ENCODE measurements at regions not wholly inside any gene's neighbourhood (a gene's known extent, or its start where the extent isn't known, plus 50 kb on each side); places are given as distances from the start of the nearest gene placed in this dataset.

- H3K27me3 ChIP-seq (ENCODE audit: insufficient read depth, low read length), result no peaks in the 10 kb centered on the region
- H3K4me3 ChIP-seq (ENCODE audit: insufficient read depth, low read length), result no peak overlapping the region
- H3K4me1 ChIP-seq (ENCODE audit: insufficient read depth, low read length), result no peaks in the 10 kb centered on the region
- no peaks in the 10 kb centered on the region for H3K36me3 ChIP-seq (ENCODE audit: insufficient read depth, low read length)
- H3K9me3 ChIP-seq (ENCODE audit: low read depth, low read length), result no peaks in the 10 kb centered on the region
- no peaks in the 10 kb centered on the region for H3K79me2 ChIP-seq (ENCODE audit: insufficient read depth, low read length)
- peaks cover 2% of the 10 kb centered on the region for H4K20me1 ChIP-seq (ENCODE audit: insufficient read depth, low read length)
- no peak for DNase-seq (ENCODE audit: insufficient read length, low spot score, missing footprints)
- H3K4me2 ChIP-seq (ENCODE audit: insufficient read depth, low read length), result no peak overlapping the region
- no peak overlapping the region for H3K27ac ChIP-seq (ENCODE audit: low read depth, low read length)
- no peak overlapping the region for H2AFZ ChIP-seq (ENCODE audit: low read length)
- TF ChIP-seq, protein P1, sequence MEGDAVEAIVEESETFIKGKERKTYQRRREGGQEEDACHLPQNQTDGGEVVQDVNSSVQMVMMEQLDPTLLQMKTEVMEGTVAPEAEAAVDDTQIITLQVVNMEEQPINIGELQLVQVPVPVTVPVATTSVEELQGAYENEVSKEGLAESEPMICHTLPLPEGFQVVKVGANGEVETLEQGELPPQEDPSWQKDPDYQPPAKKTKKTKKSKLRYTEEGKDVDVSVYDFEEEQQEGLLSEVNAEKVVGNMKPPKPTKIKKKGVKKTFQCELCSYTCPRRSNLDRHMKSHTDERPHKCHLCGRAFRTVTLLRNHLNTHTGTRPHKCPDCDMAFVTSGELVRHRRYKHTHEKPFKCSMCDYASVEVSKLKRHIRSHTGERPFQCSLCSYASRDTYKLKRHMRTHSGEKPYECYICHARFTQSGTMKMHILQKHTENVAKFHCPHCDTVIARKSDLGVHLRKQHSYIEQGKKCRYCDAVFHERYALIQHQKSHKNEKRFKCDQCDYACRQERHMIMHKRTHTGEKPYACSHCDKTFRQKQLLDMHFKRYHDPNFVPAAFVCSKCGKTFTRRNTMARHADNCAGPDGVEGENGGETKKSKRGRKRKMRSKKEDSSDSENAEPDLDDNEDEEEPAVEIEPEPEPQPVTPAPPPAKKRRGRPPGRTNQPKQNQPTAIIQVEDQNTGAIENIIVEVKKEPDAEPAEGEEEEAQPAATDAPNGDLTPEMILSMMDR (IDR thresholded peaks at IDR 0.05; ENCODE audit: extremely low read depth, low read depth, low read length), result no peak
Measured at GRCh38 chr9:110006657-110007056, 201.3 kb downstream of the C9orf152 start.

GRCh38 chr9:110007477-110008270 is 200.3 kb downstream of the C9orf152 start:
- no peak overlapping the region for H3K4me3 ChIP-seq (ENCODE audit: insufficient read depth, low read length)

GRCh38 chr9:110008663-110009062 is 199.3 kb downstream of the C9orf152 start:
- no peak overlapping the region for H2AFZ ChIP-seq (ENCODE audit: low read length)
- DNase-seq (ENCODE audit: insufficient read length, low spot score, missing footprints), result no peak
- no peaks in the 10 kb centered on the region for H3K79me2 ChIP-seq (ENCODE audit: insufficient read depth, low read length)
- TF ChIP-seq, protein P1 (IDR thresholded peaks at IDR 0.05; ENCODE audit: extremely low read depth, low read depth, low read length), result no peak
- no peak overlapping the region for H3K4me3 ChIP-seq (ENCODE audit: insufficient read depth, low read length)
- H3K9me3 ChIP-seq (ENCODE audit: low read depth, low read length), result no peaks in the 10 kb centered on the region
- no peak overlapping the region for H3K4me2 ChIP-seq (ENCODE audit: insufficient read depth, low read length)
- H4K20me1 ChIP-seq (ENCODE audit: insufficient read depth, low read length), result peaks cover 2% of the 10 kb centered on the region
- H3K4me1 ChIP-seq (ENCODE audit: insufficient read depth, low read length), result no peaks in the 10 kb centered on the region
- H3K36me3 ChIP-seq (ENCODE audit: insufficient read depth, low read length), result no peaks in the 10 kb centered on the region
- H3K27ac ChIP-seq (ENCODE audit: low read depth, low read length), result no peak overlapping the region
- no peaks in the 10 kb centered on the region for H3K27me3 ChIP-seq (ENCODE audit: insufficient read depth, low read length)

More at GRCh38 chr9:110007477-110008270, 200.3 kb downstream of the C9orf152 start:
- H3K79me2 ChIP-seq (ENCODE audit: insufficient read depth, low read length), result no peaks in the 10 kb centered on the region
- no peaks in the 10 kb centered on the region for H3K27me3 ChIP-seq (ENCODE audit: insufficient read depth, low read length)
- H3K36me3 ChIP-seq (ENCODE audit: insufficient read depth, low read length), result no peaks in the 10 kb centered on the region
- peaks cover 2% of the 10 kb centered on the region for H4K20me1 ChIP-seq (ENCODE audit: insufficient read depth, low read length)
- H3K27ac ChIP-seq (ENCODE audit: low read depth, low read length), result no peak overlapping the region
- H3K9me3 ChIP-seq (ENCODE audit: low read depth, low read length), result no peaks in the 10 kb centered on the region
- no peak overlapping the region for H2AFZ ChIP-seq (ENCODE audit: low read length)
- TF ChIP-seq, protein P1 (IDR thresholded peaks at IDR 0.05; ENCODE audit: extremely low read depth, low read depth, low read length), result no peak
- no peak overlapping the region for H3K4me2 ChIP-seq (ENCODE audit: insufficient read depth, low read length)
- H3K4me1 ChIP-seq (ENCODE audit: insufficient read depth, low read length), result no peaks in the 10 kb centered on the region
- DNase-seq (ENCODE audit: insufficient read length, low spot score, missing footprints), result no peak

DNA sequence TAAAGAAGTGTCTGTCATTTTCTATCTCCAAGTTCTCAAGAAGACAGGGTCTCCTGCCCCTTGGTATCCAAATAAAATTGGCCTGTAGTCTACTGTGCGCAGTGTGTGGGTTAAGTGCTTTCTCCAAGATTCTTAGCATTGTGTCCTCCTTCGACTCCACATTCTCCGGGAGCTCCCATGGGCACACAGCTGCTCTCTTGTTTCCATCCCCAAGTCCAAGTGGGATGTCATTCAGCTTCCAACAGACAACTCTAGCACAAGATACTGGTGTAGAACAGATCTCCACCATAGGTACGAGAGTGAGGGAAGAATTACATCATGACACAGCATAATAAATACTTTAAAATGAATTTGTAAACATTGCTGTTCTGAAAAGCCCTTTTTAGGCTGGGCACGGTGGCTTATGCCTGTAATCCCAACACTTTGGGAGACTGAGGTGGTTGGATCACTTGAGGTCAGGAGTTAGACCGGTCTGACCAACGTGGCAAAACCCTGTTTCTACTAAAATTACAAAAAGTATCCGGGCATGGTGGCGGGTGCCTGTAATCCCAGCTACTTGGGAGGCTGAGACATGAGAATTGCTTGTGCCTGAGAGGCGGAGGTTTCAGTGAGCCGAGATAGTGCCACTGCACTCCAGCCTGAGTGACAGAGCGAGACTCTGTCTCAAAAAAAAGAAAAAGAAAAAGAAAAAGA is 196.2 kb downstream of the C9orf152 start:
- Histone ChIP-seq H3K79me2 (ENCODE audit: insufficient read depth, low read length) (no peaks in the 10 kb centered on the region), H3K27ac (ENCODE audit: low read depth, low read length) (no peak overlapping the region), H3K36me3 (ENCODE audit: insufficient read depth, low read length) (no peaks in the 10 kb centered on the region), H3K4me1 (ENCODE audit: insufficient read depth, low read length) (peaks cover 13% of the 10 kb centered on the region), H3K9me3 (ENCODE audit: low read depth, low read length) (no peaks in the 10 kb centered on the region), H3K27me3 (ENCODE audit: insufficient read depth, low read length) (no peaks in the 10 kb centered on the region), H3K4me2 (ENCODE audit: insufficient read depth, low read length) (no peak overlapping the region), H4K20me1 (ENCODE audit: insufficient read depth, low read length) (peaks cover 2% of the 10 kb centered on the region), H3K4me3 (ENCODE audit: insufficient read depth, low read length) (no peak overlapping the region), H2AFZ (ENCODE audit: low read length) (no peak overlapping the region)
- TF ChIP-seq, protein P1 (IDR thresholded peaks at IDR 0.05; ENCODE audit: extremely low read depth, low read depth, low read length), result no peak
- DNase-seq (ENCODE audit: insufficient read length, low spot score, missing footprints), result no peak
